WTC11 (cell line): ENCODE measurements at regions not wholly inside any gene's neighbourhood (a gene's known extent, or its start where the extent isn't known, plus 50 kb on each side); places are given as distances from the start of the nearest gene placed in this dataset.

Experiments
- ATAC-seq: fragments of 200-7000 bp; cut with Tn5 transposase; 2 replicates; pipeline ENCODE4 v1.10.0; 2021; ENCODE audit warnings: mild to moderate bottlenecking, moderate library complexity
- CTCF ChIA-PET: fragments of 300-600 bp; sonication (Branson Sonifier 250); formaldehyde crosslinking; loops from one replicate; lab custom pipeline; 2021; ENCODE audit warnings: antibody characterized with exemption; lab: Charles Lee
- POLR2A ChIA-PET: fragments of 350-600 bp; sonication (Branson Sonifier 250); formaldehyde crosslinking; loops from one replicate; lab custom pipeline; 2021; ENCODE audit warnings: antibody characterized with exemption; lab: Charles Lee
- DNase-seq: peaks from one replicate; pipeline ENCODE4 v3.0.0; 2021; ENCODE audit warnings: low spot score
- H3K27ac Mint-ChIP-seq: 2 replicates; pipeline ENCODE4 v1.8.0; 2021; ENCODE audit warnings: mixed read lengths
- H3K27me3 Mint-ChIP-seq: 2 replicates; pipeline ENCODE4 v1.8.0; 2021; ENCODE audit warnings: low read depth, mild to moderate bottlenecking, moderate library complexity, mixed read lengths
- H3K36me3 Mint-ChIP-seq: 2 replicates; pipeline ENCODE4 v1.8.0; 2021; ENCODE audit warnings: mixed read lengths
- H3K4me1 Mint-ChIP-seq: 2 replicates; pipeline ENCODE4 v1.8.0; 2022; ENCODE audit warnings: mixed read lengths
- H3K4me3 Mint-ChIP-seq: 2 replicates; pipeline ENCODE4 v1.8.0; 2021; ENCODE audit warnings: mild to moderate bottlenecking, moderate library complexity, mixed read lengths
- H3K9me3 Mint-ChIP-seq: 2 replicates; pipeline ENCODE4 v1.8.0; 2021; ENCODE audit warnings: mixed read lengths
- ELF4 ChIP-seq: sonication (generic); formaldehyde crosslinking; IDR thresholded peaks from 2 replicates; pipeline ENCODE4 v1.8.1; 2022; ENCODE audit warnings: low read depth, mild to moderate bottlenecking, moderate library complexity, missing genetic modification reagents
- ERG ChIP-seq: fragments of 250-450 bp; sonication (Bioruptor Pico); IDR thresholded peaks from 2 replicates; pipeline ENCODE4 v1.8.0; 2021; ENCODE audit warnings: mild to moderate bottlenecking
- ETV6 ChIP-seq: sonication (generic); formaldehyde crosslinking; IDR thresholded peaks from 2 replicates; pipeline ENCODE4 v1.8.1; 2022; ENCODE audit warnings: mild to moderate bottlenecking, missing genetic modification reagents
- FOXK1 ChIP-seq: sonication (generic); formaldehyde crosslinking; IDR thresholded peaks from 2 replicates; pipeline ENCODE4 v1.8.0; 2022; ENCODE audit warnings: mild to moderate bottlenecking, moderate library complexity, missing genetic modification reagents
- FOXP1 ChIP-seq: sonication (generic); formaldehyde crosslinking; IDR thresholded peaks from 2 replicates; pipeline ENCODE4 v1.8.0; 2022; ENCODE audit warnings: missing genetic modification reagents, mild to moderate bottlenecking, moderate library complexity, borderline replicate concordance
- FOXP4 ChIP-seq: sonication (generic); formaldehyde crosslinking; IDR thresholded peaks from 2 replicates; pipeline ENCODE4 v1.8.0; 2022; ENCODE audit warnings: mild to moderate bottlenecking, missing genetic modification reagents
- GABPB1 ChIP-seq: sonication (generic); formaldehyde crosslinking; IDR thresholded peaks from 2 replicates; pipeline ENCODE4 v1.8.1; 2023; ENCODE audit warnings: mild to moderate bottlenecking, missing genetic modification reagents
- GRHL2 ChIP-seq: fragments of 250-450 bp; sonication (Bioruptor Pico); IDR thresholded peaks from 2 replicates; pipeline ENCODE4 v1.8.0; 2022; ENCODE audit warnings: mild to moderate bottlenecking, moderate library complexity; ENCODE audit not compliant: insufficient replicate concordance, severe bottlenecking
- MXD4 ChIP-seq: fragments of 250-450 bp; sonication (Bioruptor Pico); IDR thresholded peaks from 2 replicates; pipeline ENCODE4 v1.8.0; 2021; ENCODE audit warnings: mild to moderate bottlenecking, moderate library complexity, borderline replicate concordance
- NR2C2 ChIP-seq: sonication (generic); formaldehyde crosslinking; IDR thresholded peaks from 2 replicates; pipeline ENCODE4 v1.8.0; 2022; ENCODE audit warnings: mild to moderate bottlenecking, missing genetic modification reagents
- PREB ChIP-seq: sonication (generic); formaldehyde crosslinking; IDR thresholded peaks from 2 replicates; pipeline ENCODE4 v1.8.1; 2022; ENCODE audit warnings: mild to moderate bottlenecking, missing genetic modification reagents, moderate library complexity, borderline replicate concordance
- PRRX2 ChIP-seq: fragments of 250-450 bp; sonication (Bioruptor Pico); IDR thresholded peaks from 2 replicates; pipeline ENCODE4 v1.8.0; 2021; ENCODE audit warnings: mild to moderate bottlenecking
- RELA ChIP-seq: sonication (generic); formaldehyde crosslinking; IDR thresholded peaks from 2 replicates; pipeline ENCODE4 v1.8.1; 2022; ENCODE audit warnings: missing genetic modification reagents, mild to moderate bottlenecking, borderline replicate concordance
- SMAD3 ChIP-seq: sonication (generic); formaldehyde crosslinking; IDR thresholded peaks from 2 replicates; pipeline ENCODE4 v1.8.0; 2022; ENCODE audit warnings: missing genetic modification reagents, mild to moderate bottlenecking, borderline replicate concordance
- SMAD4 ChIP-seq: sonication (generic); formaldehyde crosslinking; IDR thresholded peaks from 2 replicates; pipeline ENCODE4 v1.8.0; 2022; ENCODE audit warnings: mild to moderate bottlenecking, missing genetic modification reagents
- SOX15 ChIP-seq: fragments of 250-450 bp; sonication (Bioruptor Pico); IDR thresholded peaks from 2 replicates; pipeline ENCODE4 v1.9.0; 2021; ENCODE audit warnings: mild to moderate bottlenecking
- TEAD1 ChIP-seq: sonication (generic); formaldehyde crosslinking; IDR thresholded peaks from 2 replicates; pipeline ENCODE4 v1.8.0; 2022; ENCODE audit warnings: mild to moderate bottlenecking, missing genetic modification reagents
- ZMAT4 ChIP-seq: fragments of 250-450 bp; sonication (Bioruptor Pico); IDR thresholded peaks from 2 replicates; pipeline ENCODE4 v1.9.0; 2021; ENCODE audit warnings: mild to moderate bottlenecking
- ZNF232 ChIP-seq: sonication (generic); formaldehyde crosslinking; IDR thresholded peaks from 2 replicates; pipeline ENCODE4 v1.8.0; 2022; ENCODE audit warnings: mild to moderate bottlenecking, missing genetic modification reagents
- ZNF281 ChIP-seq: sonication (generic); formaldehyde crosslinking; IDR thresholded peaks from 2 replicates; pipeline ENCODE4 v1.8.0; 2023; ENCODE audit warnings: mild to moderate bottlenecking, missing genetic modification reagents
- ZNF317 ChIP-seq: sonication (generic); formaldehyde crosslinking; IDR thresholded peaks from 2 replicates; pipeline ENCODE4 v1.8.1; 2023; ENCODE audit warnings: low read depth, mild to moderate bottlenecking, moderate library complexity, missing genetic modification reagents, borderline replicate concordance
- ZNF416 ChIP-seq: fragments of 250-450 bp; sonication (Bioruptor Pico); IDR thresholded peaks from 2 replicates; pipeline ENCODE4 v1.9.0; 2021; ENCODE audit warnings: mild to moderate bottlenecking, inconsistent platforms
- ZNF425 ChIP-seq: fragments of 250-450 bp; sonication (Bioruptor Pico); conservative IDR thresholded peaks from 2 replicates; pipeline ENCODE4 v1.9.0; 2021; ENCODE audit warnings: mild to moderate bottlenecking

GRCh38 chr5:18141222-18141621, 507.0 kb downstream of the TAF11L14 start:
- Mint-ChIP-seq H3K9me3 (peaks cover 37% of the 10 kb centered on the region), H3K4me3 (no peak overlapping the region), H3K27me3 (no peaks in the 10 kb centered on the region), H3K27ac (no peak overlapping the region)
- ChIA-PET CTCF (no interaction called here), POLR2A (no interaction called here)
- no peak for TF ChIP-seq FOXK1
- TF ChIP-seq ZNF281 (CRISPR knock-in tag): no peak
- no peak for TF ChIP-seq SOX15 (CRISPR knock-in tag)
- no peak for TF ChIP-seq ETV6 (CRISPR knock-in tag)
- TF ChIP-seq ERG (CRISPR knock-in tag): no peak
- no peak for TF ChIP-seq GRHL2
- no peak for TF ChIP-seq RELA (CRISPR knock-in tag)
- TF ChIP-seq SMAD3 (CRISPR knock-in tag): no peak
- no peak for TF ChIP-seq SMAD4 (CRISPR knock-in tag)
- TF ChIP-seq NR2C2: no peak
- TF ChIP-seq ZNF416 (CRISPR knock-in tag): no peak
- TF ChIP-seq, all 79 proteins: peak for 0
- Mint-ChIP-seq H3K4me1 (no peaks in the 10 kb centered on the region), H3K36me3 (peaks cover 23% of the 10 kb centered on the region)
- ATAC-seq (no peak), DNase-seq (no peak)

GRCh38 chr5:18142831-18143230, 508.6 kb downstream of the TAF11L14 start:
- H3K27ac Mint-ChIP-seq: no peak overlapping the region
- DNase-seq: no peak
- no peak overlapping the region for H3K4me3 Mint-ChIP-seq
- ATAC-seq: no peak
- POLR2A ChIA-PET: no interaction called here
- H3K4me1 Mint-ChIP-seq: no peaks in the 10 kb centered on the region
- H3K9me3 Mint-ChIP-seq: peaks cover 28% of the 10 kb centered on the region
- peaks cover 18% of the 10 kb centered on the region for H3K36me3 Mint-ChIP-seq
- CTCF ChIA-PET: no interaction called here
- no peaks in the 10 kb centered on the region for H3K27me3 Mint-ChIP-seq
- TF ChIP-seq GABPB1 (CRISPR knock-in tag) (no peak), ZNF317 (CRISPR knock-in tag) (no peak), FOXP4 (CRISPR knock-in tag) (no peak), FOXK1 (no peak), ZMAT4 (CRISPR knock-in tag) (no peak), ZNF416 (CRISPR knock-in tag) (no peak), PRRX2 (no peak), TEAD1 (CRISPR knock-in tag) (no peak), FOXP1 (CRISPR knock-in tag) (no peak), MXD4 (CRISPR knock-in tag) (no peak), PREB (CRISPR knock-in tag) (no peak), ELF4 (no peak), ZNF232 (CRISPR knock-in tag) (no peak), NR2C2 (no peak), ZNF425 (CRISPR knock-in tag) (no peak)
